Aorta (tissue), 5 donors: ENCODE measurements at regions not wholly inside any gene's neighbourhood (a gene's known extent, or its start where the extent isn't known, plus 50 kb on each side); places are given as distances from the start of the nearest gene placed in this dataset.
"Not testable (repeated sequence)": the region's sequence is repeated elsewhere in the genome, so short reads cannot be mapped to it uniquely, and the experiment has no call there.

Experiments
- ATAC-seq: fragments of 200-7000 bp; cut with Tn5 transposase; one replicate; pipeline ENCODE4 v1.9.1; 2022; ENCODE audit warnings: moderate library complexity; ENCODE audit not compliant: low FRiP score
- DNase-seq, 2 donors: peaks; one replicate each; pipeline ENCODE4 v3.0.0-alpha.2; 2020
- H3K27ac ChIP-seq, 2 donors: one replicate each; pipeline ENCODE4 v1.5.1; 2013; ENCODE audit warnings: low read length in 2 of 2, mild to moderate bottlenecking in 2 of 2, moderate library complexity in 2 of 2, control low read depth in 1 of 2, inconsistent platforms in 1 of 2, low read depth in 1 of 2
- H3K27me3 ChIP-seq, 2 donors: one replicate each; pipeline ENCODE4 v1.6.1; 2013; ENCODE audit warnings: control low read depth in 1 of 2, low read length in 1 of 2, mild to moderate bottlenecking in 1 of 2, moderate library complexity in 1 of 2; ENCODE audit not compliant: insufficient read depth in 2 of 2, control insufficient read depth in 1 of 2
- H3K36me3 ChIP-seq, 2 donors: one replicate each; pipeline ENCODE4 v1.6.1; 2013; ENCODE audit warnings: control low read depth in 1 of 2, low read length in 1 of 2, mild to moderate bottlenecking in 1 of 2; ENCODE audit not compliant: insufficient read depth in 2 of 2, control insufficient read depth in 1 of 2
- H3K4me1 ChIP-seq, 2 donors: one replicate each; pipeline ENCODE4 v1.6.1; 2013; ENCODE audit warnings: low read length in 2 of 2, control low read depth in 1 of 2, mild to moderate bottlenecking in 1 of 2, moderate library complexity in 1 of 2; ENCODE audit not compliant: insufficient read depth in 2 of 2, control insufficient read depth in 1 of 2
- H3K4me3 ChIP-seq, 2 donors: one replicate each; pipeline ENCODE4 v1.5.1; 2013; ENCODE audit warnings: low read length in 2 of 2, control low read depth in 1 of 2, mild to moderate bottlenecking in 1 of 2
- H3K9me3 ChIP-seq: one replicate; pipeline ENCODE4 v1.6.1; 2013; ENCODE audit warnings: mild to moderate bottlenecking, low read length; ENCODE audit not compliant: control insufficient read depth
- WGBS, 2 donors: extraction: QIAGEN DNeasy Blood & Tissue Kit; methylation state at CpG; one replicate each; pipeline ENCODE4 v1.1.7; 2013; 5-methylcytosine and 5-hydroxymethylcytosine counted together
- intact Hi-C, 2 donors: fragments of 100-400 bp; cut with DNase I; formaldehyde crosslinking; loops; one replicate each; pipeline versions ENCODE4 v1.14.2 to v1.15.0; 2022
- donor health status: healthy with polysubstance abuse.
- donor health status: Bipolar disorder and iron deficiency.
- donor health status: DM: no; HTN: no; CAD: no.
- donor health status: DM: no; HTN: no; CAD: no.
- donor health status: DM: yes; HTN: yes; CAD: no.

DNA sequence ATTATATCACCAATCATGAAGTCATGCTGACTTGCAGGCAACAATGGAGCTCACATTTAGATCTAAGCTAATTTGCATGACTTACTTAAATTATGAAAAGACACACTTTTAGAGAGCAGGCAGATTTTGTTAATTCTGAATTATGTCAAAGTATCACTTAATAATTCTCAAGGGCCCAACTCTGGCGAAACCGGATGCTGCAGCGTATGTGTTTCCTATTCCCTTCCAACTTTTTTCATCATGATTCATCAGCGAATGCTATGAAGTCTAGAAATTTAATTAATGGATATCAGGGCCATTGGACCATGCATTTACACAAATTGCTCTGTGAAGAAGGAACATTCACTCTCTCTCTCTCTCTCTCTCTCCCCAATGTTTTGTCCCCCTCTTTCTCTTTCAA, 63.5 kb upstream of the GOLGA8A start:
- Histone ChIP-seq H3K9me3 (no peaks in the 10 kb centered on the region), H3K27ac (no peak overlapping the region), H3K36me3 (no peaks in the 10 kb centered on the region), H3K27me3 (no peaks in the 10 kb centered on the region), H3K4me1 (peaks cover 0 to 4% of the 10 kb centered on the region in 2 donors), H3K4me3 (no peak overlapping the region)
- ATAC-seq (no peak), DNase-seq (no peak)
- WGBS, 2 donors, result 97% methylated on average over 4 of the region's 4 CpGs
- intact Hi-C loops, result no loop called here

DNA sequence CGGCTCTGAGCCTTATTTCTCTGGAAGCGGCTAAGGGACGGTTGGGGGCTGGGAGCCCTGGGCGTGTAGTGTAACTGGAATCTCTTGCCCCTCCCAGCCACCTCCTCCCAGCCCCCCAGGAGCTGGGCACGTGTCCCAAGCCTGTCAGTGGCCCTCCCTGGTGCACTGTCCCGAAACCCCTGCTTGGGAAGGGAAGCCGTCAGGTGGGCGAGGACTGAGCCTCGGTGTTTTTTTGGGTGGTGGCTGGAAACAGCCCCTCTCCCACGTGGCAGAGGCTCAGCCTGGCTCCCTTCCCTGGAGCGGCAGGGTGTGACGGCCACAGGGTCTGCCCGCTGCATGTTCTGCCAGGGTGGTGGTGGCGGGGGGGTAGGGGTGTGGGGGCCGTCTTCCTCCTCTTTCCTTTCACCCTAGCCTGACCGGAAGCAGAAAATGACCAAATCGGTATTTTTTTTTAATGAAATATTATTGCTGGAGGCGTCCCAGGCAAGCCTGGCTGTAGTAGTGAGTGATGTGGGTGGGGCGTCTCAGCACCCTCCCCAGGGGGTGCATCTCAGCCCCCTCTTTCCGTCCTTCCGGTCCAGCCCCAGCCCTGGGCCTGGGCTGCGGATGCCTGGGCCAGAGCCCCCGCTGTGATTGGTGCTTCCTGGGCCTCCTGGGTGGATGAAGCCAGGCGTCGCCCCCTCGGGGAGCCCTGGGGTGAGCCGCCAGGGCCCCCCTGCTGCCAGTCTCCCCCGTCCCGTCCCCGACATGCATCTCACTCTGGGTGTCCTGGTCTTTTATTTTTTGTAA, 58.8 kb upstream of the GOLGA8A start:
- no peak for DNase-seq
- H3K27me3 ChIP-seq, result no peaks in the 10 kb centered on the region

DNA sequence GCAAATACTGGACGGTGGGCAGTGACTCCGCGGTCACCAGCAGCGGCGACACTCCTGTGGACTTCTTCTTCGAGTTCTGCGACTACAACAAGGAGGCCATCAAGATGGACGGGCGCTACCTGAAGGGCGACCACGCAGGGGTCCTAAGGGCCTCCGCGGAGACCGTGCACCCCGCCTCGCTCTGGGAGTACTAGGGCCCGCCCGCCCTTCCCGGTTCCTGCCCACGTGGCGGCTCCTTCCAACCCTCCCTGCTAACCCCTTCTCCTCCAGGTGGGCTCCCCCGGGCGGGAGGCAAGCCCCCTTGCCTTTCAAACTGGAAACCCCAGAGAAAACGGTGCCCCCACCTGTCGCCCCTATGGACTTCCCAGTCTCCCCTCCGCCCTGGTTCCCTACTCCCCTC, 58.1 kb upstream of the GOLGA8A start:
- 12 to 15% methylated on average over 26 of the region's 26 CpGs for WGBS, 2 donors
- ATAC-seq, H3K27ac ChIP-seq, DNase-seq, H3K4me1 ChIP-seq, H3K4me3 ChIP-seq, H3K27me3 ChIP-seq, H3K9me3 ChIP-seq, H3K36me3 ChIP-seq, intact Hi-C loops: not testable (repeated sequence)

More for the DNA sequence above, 58.8 kb upstream of the GOLGA8A start:
- Histone ChIP-seq H3K4me1 (peaks cover 0 to 4% of the 10 kb centered on the region in 2 donors), H3K9me3 (no peaks in the 10 kb centered on the region), H3K36me3 (no peaks in the 10 kb centered on the region), H3K4me3 (peak overlapping the region in 1 of 2 donors; percentile 29), H3K27ac (no peak overlapping the region)
- WGBS, 2 donors, result 10 to 12% methylated on average over 29 of the region's 30 CpGs
- intact Hi-C loops, result no loop called here
- no peak for ATAC-seq

DNA sequence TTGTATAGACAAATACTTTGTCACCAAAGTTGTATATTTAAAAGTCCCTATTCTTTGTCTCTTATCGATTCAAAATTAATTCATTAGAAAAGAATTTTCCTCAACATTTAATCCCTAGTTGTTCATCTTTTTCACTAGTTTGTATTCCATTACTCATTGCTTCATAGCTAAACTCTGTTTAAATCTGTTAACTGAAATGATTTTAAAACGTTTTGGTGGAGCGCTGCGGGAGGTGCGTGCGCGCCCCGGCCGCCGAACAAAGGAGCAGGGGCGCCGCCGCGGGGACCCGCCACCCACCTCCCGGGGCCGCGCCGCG, 56.4 kb upstream of the GOLGA8A start:
- peaks cover 0 to 4% of the 10 kb centered on the region in 2 donors for H3K4me1 ChIP-seq
- DNase-seq (no peak), ATAC-seq (no peak)
- no peaks in the 10 kb centered on the region for H3K9me3 ChIP-seq
- WGBS, 2 donors, result 22 to 24% methylated on average over 20 of the region's 20 CpGs
- H3K36me3 ChIP-seq, result no peaks in the 10 kb centered on the region
- no peak overlapping the region for H3K27ac ChIP-seq
- H3K27me3 ChIP-seq, result no peaks in the 10 kb centered on the region
- no peak overlapping the region for H3K4me3 ChIP-seq
- intact Hi-C loops, result no loop called here

DNA sequence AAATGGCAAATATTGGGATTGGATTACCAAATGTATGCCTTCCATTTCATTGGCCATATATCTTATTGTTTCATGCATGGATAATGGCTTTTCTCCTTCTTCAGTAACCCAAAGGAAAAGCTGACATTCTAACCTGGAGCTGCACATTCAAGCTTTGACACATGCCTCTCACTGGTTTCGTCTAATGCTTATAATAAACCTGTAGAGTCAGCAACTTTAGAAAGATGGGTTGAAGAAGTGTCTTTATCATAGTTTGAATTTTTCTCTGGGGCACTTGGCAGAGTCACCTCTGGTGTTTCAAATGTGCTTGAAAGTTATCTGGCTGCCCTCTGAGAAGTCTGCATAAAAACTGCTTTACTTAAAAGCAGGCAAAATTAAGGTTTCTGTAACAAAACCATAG, 55.4 kb upstream of the GOLGA8A start:
- no peak for ATAC-seq
- no peak overlapping the region for H3K4me3 ChIP-seq
- H3K9me3 ChIP-seq, result no peaks in the 10 kb centered on the region
- H3K36me3 ChIP-seq, result no peaks in the 10 kb centered on the region
- intact Hi-C loops, result no loop called here
- H3K4me1 ChIP-seq, result peaks cover 0 to 4% of the 10 kb centered on the region in 2 donors
- DNase-seq, result no peak
- WGBS, 2 donors, result 92 to 94% methylated on average over 1 of the region's 1 CpG
- H3K27ac ChIP-seq, result no peak overlapping the region
- H3K27me3 ChIP-seq, result no peaks in the 10 kb centered on the region

DNA sequence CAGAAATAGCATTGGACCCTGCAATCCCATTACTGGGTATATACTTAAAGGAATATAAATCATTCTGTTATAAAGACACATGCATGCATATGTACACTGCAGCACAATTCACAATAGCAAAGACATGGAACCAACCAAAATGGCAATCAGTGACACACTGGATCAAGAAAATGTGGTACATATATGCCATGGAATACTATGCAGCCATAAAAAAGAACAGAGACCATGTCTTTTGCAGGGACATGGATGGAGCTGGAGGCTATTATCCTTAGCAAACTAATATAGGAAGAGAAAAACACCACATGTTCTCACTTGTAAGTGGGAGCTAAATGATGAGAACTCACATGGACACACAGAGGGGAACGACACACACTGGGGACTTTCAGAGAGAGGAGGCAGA, 53.9 kb upstream of the GOLGA8A start:
- H3K9me3 ChIP-seq, H3K4me1 ChIP-seq, intact Hi-C loops, H3K4me3 ChIP-seq, ATAC-seq, H3K27ac ChIP-seq, DNase-seq, H3K27me3 ChIP-seq, H3K36me3 ChIP-seq: not testable (repeated sequence)
- 98 to 100% methylated on average over 1 of the region's 1 CpG for WGBS, 2 donors

DNA sequence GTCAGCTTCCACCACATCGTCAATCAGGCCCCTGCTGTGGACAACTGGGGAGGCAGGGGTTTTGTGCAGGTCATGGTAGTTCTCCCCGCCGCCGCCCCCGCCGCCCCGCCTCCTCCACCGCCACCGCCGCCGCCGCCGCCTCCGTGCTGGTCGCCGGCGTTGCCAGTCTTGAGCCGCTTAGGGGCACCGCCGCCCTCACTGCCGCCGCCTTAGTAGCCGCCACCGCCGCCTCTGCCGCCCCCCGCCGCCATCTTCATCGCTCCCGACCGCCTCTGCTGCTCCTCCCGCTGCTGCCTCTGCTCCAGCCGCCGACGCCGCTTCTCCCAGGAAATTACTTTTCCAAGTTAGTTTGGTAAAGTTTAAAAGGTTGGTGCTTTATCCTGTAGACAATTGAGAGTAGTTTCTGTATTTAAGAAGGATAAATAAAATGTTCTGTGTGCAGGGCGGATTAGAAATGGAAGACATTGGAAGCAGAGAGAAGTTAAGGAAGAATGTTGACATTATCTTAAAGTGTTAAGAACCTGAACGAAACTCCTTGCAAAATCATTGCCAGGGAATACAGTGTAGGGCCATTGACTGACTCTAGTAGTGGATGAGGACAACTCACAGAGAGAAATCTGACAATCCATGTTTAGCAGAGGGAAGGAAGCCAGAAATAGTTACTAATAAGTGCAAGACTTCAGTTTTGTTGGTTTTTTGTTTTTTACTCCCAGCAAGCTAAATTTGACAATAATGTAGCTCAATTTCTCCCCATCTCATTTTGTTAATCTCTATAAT, 53.0 kb upstream of the GOLGA8A start:
- Histone ChIP-seq H3K4me3 (no peak overlapping the region), H3K9me3 (no peaks in the 10 kb centered on the region), H3K27me3 (no peaks in the 10 kb centered on the region), H3K27ac (no peak overlapping the region), H3K36me3 (no peaks in the 10 kb centered on the region), H3K4me1 (no peaks in the 10 kb centered on the region)
- DNase-seq (no peak), ATAC-seq (no peak)
- 24 to 29% methylated on average over 37 to 38 of the region's 38 CpGs for whole genome bisulfite sequencing, 2 donors
- intact Hi-C loops, result no loop called here

DNA sequence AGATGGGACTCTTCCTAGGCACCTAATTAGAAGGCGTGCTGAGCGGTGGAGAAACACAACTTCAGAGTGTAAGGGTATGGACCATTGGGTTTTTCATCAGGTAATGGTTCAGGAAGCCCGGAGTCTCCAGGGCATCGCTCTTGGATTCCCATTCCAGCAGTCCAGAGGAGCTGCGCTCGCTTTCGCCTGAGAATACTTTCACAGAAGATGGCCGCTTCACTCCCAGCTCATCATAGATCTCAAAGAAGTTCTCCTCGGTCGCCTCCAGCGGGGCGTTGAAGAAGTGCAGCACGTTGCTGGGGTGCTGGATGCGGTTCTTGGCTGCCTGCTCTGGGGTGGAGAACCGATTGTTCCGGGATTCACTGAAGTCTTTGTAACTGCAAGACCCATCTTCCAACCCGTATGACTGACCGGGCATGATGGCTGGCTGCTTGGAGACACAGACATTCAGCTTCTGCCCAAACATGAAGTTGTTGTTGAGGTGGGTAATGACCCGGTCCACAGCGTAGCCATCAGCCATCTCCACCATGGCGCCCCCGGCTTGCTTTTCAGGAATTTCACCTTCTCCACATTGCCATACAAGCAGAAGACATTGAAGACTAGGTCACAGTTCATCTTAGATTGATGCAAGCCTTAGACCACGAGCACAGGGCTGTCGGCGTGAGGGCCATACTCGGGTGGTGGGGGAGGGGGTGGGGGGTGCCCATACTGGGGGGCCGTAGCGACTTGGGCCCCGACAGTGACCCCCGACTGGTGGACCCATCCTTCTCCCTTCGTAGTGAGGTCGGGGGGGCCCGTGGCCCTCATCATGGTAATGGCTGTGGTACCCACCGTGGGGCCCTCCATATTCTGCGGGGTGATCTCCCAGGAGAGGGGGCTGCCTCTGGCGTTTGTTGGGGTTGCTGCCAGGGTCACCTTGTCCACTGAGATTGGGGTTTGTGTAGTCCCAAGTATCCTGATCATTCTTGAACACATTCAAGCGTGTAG, 51.7 kb upstream of the GOLGA8A start:
- 92% methylated on average over 37 of the region's 37 CpGs for WGBS, 2 donors
- ATAC-seq, intact Hi-C loops, H3K4me3 ChIP-seq, H3K36me3 ChIP-seq, H3K4me1 ChIP-seq, DNase-seq, H3K9me3 ChIP-seq, H3K27me3 ChIP-seq, H3K27ac ChIP-seq: not testable (repeated sequence)
